ENCODE measurements at regions not wholly inside any gene's neighbourhood (a gene's known extent, or its start where the extent isn't known, plus 50 kb on each side); places are given as distances from the start of the nearest gene placed in this dataset.
"Not testable (repeated sequence)": the region's sequence is repeated elsewhere in the genome, so short reads cannot be mapped to it uniquely, and the experiment has no call there.

DNA sequence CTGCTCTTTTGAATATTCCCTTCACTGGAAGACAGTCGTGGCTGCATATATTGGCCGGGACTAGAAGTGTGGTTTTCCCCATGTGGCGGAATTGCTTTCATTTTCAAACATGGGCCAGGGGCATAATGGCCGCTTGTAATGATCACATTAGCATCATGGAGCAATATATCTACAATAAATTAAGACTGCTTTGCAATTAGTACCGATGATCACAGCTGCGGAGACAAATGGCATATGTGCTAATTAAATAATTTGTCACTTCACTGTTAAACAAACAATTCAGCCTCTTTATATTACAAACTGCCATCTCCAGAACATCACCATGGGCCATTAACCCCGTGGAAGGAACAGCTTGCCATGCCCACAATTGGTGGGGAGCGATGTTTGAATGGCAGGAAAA is 68.2 kb upstream of the OLIG2 start:
- peaks cover 50% of the 10 kb centered on the region for H3K27me3 Mint-ChIP-seq (ENCODE audit: insufficient read depth)
- H3K4me3 Mint-ChIP-seq: no peak overlapping the region
- no peak overlapping the region for H3K27ac Mint-ChIP-seq
- TF ChIP-seq, protein P1, sequence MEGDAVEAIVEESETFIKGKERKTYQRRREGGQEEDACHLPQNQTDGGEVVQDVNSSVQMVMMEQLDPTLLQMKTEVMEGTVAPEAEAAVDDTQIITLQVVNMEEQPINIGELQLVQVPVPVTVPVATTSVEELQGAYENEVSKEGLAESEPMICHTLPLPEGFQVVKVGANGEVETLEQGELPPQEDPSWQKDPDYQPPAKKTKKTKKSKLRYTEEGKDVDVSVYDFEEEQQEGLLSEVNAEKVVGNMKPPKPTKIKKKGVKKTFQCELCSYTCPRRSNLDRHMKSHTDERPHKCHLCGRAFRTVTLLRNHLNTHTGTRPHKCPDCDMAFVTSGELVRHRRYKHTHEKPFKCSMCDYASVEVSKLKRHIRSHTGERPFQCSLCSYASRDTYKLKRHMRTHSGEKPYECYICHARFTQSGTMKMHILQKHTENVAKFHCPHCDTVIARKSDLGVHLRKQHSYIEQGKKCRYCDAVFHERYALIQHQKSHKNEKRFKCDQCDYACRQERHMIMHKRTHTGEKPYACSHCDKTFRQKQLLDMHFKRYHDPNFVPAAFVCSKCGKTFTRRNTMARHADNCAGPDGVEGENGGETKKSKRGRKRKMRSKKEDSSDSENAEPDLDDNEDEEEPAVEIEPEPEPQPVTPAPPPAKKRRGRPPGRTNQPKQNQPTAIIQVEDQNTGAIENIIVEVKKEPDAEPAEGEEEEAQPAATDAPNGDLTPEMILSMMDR (IDR thresholded peaks at IDR 0.05): no peak
- no peaks in the 10 kb centered on the region for H3K36me3 Mint-ChIP-seq (ENCODE audit: low read depth)
- H3K9me3 Mint-ChIP-seq: no peaks in the 10 kb centered on the region
- no peaks in the 10 kb centered on the region for H3K4me1 Mint-ChIP-seq (ENCODE audit: low read depth)
- DNase-seq: no peak

DNA sequence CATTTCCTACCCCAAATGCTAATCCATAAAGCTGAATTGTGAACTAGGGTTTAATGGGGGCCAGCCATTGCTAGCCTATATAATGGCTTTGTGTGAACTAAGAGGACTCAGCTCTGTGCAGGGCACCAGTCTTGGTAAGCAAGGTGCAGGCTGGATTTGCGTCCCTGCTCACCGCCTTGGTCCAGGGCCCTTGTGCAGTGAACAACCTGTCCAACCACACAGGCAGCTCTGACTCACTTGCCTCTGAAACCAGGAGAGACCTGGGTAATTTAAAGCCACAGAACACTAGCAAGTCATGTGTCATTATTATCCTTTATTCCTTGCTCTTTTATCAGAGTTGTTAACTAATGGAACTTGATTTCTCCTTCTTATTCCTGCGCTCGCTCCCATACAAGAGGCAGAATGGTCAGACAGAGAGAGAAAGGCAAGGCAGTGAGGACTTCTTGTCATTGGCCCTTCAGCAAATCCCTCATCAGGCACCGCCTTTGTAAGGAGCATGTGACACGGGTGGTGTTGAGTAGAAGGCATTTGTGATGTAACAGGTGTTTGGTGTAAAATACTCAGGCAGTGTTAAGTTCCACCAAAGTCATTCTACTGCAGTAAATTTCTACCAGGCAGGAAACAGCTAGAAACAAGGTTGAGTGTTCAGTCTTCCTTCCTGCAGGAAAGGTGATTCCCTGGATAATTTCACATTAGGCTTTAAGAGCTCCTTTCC is 67.3 kb upstream of the OLIG2 start:
- peaks cover 49% of the 10 kb centered on the region for H3K27me3 Mint-ChIP-seq (ENCODE audit: insufficient read depth)
- TF ChIP-seq, protein P1 (IDR thresholded peaks at IDR 0.05): no peak

DNA sequence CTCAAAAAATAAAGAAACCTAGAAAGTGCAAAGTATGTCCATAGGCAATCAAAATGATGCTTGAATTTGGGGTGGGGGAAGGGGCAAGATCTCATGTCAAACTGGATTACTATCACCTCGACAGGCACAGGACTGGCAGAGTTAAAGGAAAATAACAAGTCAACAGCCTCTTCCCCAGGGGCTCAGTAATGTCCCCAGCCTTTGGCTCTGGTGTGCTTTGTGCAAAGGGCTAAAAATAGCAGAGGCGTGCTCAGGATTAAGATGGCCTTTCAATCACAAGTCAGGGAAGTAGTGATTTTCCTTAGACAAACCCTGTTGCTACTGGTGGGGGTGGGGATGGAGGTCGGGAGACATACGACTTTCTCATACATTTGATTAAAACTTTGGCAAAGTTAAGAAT is 63.5 kb upstream of the OLIG2 start:
- no peak for DNase-seq
- H3K36me3 Mint-ChIP-seq (ENCODE audit: low read depth): no peaks in the 10 kb centered on the region
- peaks cover 46% of the 10 kb centered on the region for H3K27me3 Mint-ChIP-seq (ENCODE audit: insufficient read depth)

More for the DNA sequence above, 67.3 kb upstream of the OLIG2 start:
- no peak for DNase-seq
- no peaks in the 10 kb centered on the region for H3K36me3 Mint-ChIP-seq (ENCODE audit: low read depth)
- no peak overlapping the region for H3K4me3 Mint-ChIP-seq
- H3K9me3 Mint-ChIP-seq: no peaks in the 10 kb centered on the region
- H3K4me1 Mint-ChIP-seq (ENCODE audit: low read depth): no peaks in the 10 kb centered on the region
- no peak overlapping the region for H3K27ac Mint-ChIP-seq

DNA sequence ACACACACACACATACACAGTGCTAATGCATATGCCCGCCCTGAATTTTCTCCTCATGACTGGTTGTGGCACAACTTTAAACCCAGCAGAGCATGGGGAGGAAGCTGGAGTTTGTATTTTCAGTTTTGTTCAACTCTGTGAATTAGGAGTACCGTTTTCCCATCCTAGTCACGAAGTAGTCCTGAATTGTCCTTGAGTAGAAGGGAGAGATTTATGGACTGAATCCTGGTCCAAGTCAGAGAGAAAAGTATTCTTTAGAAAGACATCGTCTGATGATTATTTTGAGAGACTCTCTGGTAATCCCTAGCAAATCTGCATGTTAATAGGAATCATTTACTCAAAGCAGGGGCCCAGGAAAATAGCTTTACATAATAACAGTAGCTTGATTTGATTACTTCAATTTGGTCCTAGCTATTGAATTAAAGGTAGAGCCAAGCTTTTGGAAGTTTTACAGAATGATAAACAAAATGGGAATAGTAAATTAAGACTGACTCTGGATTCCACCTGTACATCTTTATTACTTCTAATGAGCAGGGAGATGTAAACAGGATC is 60.5 kb upstream of the OLIG2 start:
- Mint-ChIP-seq H3K27ac (no peak overlapping the region), H3K4me1 (ENCODE audit: low read depth) (no peaks in the 10 kb centered on the region), H3K36me3 (ENCODE audit: low read depth) (no peaks in the 10 kb centered on the region), H3K27me3 (ENCODE audit: insufficient read depth) (peaks cover 37% of the 10 kb centered on the region), H3K9me3 (no peaks in the 10 kb centered on the region), H3K4me3 (no peak overlapping the region)
- no peak for DNase-seq
- TF ChIP-seq, protein P1 (IDR thresholded peaks at IDR 0.05): no peak

More for the DNA sequence above, 63.5 kb upstream of the OLIG2 start:
- Mint-ChIP-seq H3K4me3 (no peak overlapping the region), H3K4me1 (ENCODE audit: low read depth) (no peaks in the 10 kb centered on the region), H3K27ac (no peak overlapping the region), H3K9me3 (no peaks in the 10 kb centered on the region)
- TF ChIP-seq, protein P1 (IDR thresholded peaks at IDR 0.05): no peak

DNA sequence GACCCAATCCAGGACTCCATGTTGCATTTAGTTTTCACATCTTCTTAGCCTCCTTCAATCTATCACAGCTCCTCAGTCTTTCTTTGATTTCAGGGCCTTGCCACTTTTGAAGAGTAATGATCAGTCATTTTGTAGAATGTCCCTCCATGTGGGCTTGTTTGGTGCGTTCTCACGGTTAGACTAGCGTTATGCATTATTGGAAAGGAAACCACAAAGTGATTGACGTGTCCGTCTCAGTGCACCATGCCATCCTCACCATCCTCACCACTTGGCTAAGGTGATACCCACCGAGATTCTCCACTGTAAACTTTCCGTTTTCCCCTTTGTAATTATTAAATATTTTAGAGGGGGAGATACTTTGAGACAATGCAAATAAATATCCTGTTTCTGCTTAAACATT is 59.6 kb upstream of the OLIG2 start:
- no peak overlapping the region for H3K4me3 Mint-ChIP-seq
- H3K4me1 Mint-ChIP-seq (ENCODE audit: low read depth): no peaks in the 10 kb centered on the region
- peaks cover 36% of the 10 kb centered on the region for H3K27me3 Mint-ChIP-seq (ENCODE audit: insufficient read depth)
- H3K36me3 Mint-ChIP-seq (ENCODE audit: low read depth): no peaks in the 10 kb centered on the region
- no peak for DNase-seq
- H3K9me3 Mint-ChIP-seq: no peaks in the 10 kb centered on the region
- no peak overlapping the region for H3K27ac Mint-ChIP-seq
- TF ChIP-seq, protein P1 (IDR thresholded peaks at IDR 0.05): no peak

DNA sequence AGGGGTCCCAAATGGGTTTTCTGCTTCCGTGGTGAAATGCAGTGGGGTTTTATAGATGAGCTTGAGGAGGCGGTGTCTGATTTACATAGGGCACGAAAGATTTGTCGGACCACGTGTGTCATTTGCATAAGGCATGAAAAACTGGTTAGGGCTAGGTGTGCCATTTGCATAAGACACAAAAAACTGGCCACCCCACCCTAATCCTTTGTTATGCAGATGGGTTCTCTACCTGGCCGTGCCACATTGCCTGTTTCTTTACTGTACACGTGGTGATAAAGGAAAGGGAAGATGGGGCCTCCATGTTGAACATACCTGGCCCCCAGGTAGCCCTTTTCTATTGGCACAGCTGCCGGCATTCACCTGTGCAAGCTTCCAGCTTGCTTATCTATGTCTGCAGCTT is 57.6 kb upstream of the OLIG2 start:
- not testable (repeated sequence) for H3K36me3 Mint-ChIP-seq (ENCODE audit: low read depth); H3K27ac Mint-ChIP-seq; H3K4me1 Mint-ChIP-seq (ENCODE audit: low read depth); H3K4me3 Mint-ChIP-seq; H3K9me3 Mint-ChIP-seq; DNase-seq
- peaks cover 32% of the 10 kb centered on the region for H3K27me3 Mint-ChIP-seq (ENCODE audit: insufficient read depth)

All from HFFc6 (cell line).